Colonic mucosa (tissue), 4 donors: ENCODE measurements at regions not wholly inside any gene's neighbourhood (a gene's known extent, or its start where the extent isn't known, plus 50 kb on each side); places are given as distances from the start of the nearest gene placed in this dataset.

Source experiments
- DNase-seq: peaks from one replicate; pipeline ENCODE4 v3.0.0-alpha.2; 2020
- H3K27ac ChIP-seq: fragments of 200-600 bp; one replicate; pipeline ENCODE4 v1.8.0; 2021
- H3K27me3 ChIP-seq: fragments of 200-600 bp; one replicate; pipeline ENCODE4 v1.8.0; 2021
- H3K36me3 ChIP-seq: fragments of 200-600 bp; one replicate; pipeline ENCODE4 v1.8.0; 2021
- H3K4me1 ChIP-seq: fragments of 200-600 bp; one replicate; pipeline ENCODE4 v1.8.0; 2021; ENCODE audit warnings: mild to moderate bottlenecking
- H3K4me3 ChIP-seq: fragments of 200-600 bp; one replicate; pipeline ENCODE4 v1.8.0; 2021
- H3K9ac ChIP-seq, 2 donors: one replicate each; pipeline ENCODE4 v1.7.0; 2013; ENCODE audit warnings: control low read depth in 2 of 2, low read depth in 2 of 2, low read length in 2 of 2
- H3K9me3 ChIP-seq: fragments of 200-600 bp; one replicate; pipeline ENCODE4 v1.8.0; 2021
- intact Hi-C: fragments of 100-400 bp; cut with DNase I; formaldehyde crosslinking; loops from one replicate; pipeline ENCODE4 v1.14.1; 2022
- TF ChIP-seq, protein P1 (sequence below): fragments of 200-600 bp; IDR thresholded peaks from one replicate; pipeline ENCODE4 v1.8.0; 2022; ENCODE audit warnings: antibody characterized with exemption, mild to moderate bottlenecking
- donor health status: healthy.
- donor health status: DM: no; HTN: no; CAD: no.
- donor health status: DM: no; HTN: no; CAD: no.

GRCh38 chr15:80350941-80351610 lies 53.1 kb upstream of the ARNT2 start:
- DNase-seq = no peak
- Histone ChIP-seq H3K4me1 (no peaks in the 10 kb centered on the region), H3K27me3 (peaks cover 6% of the 10 kb centered on the region), H3K9ac (no peak overlapping the region), H3K9me3 (no peaks in the 10 kb centered on the region), H3K4me3 (no peak overlapping the region), H3K36me3 (no peaks in the 10 kb centered on the region), H3K27ac (no peak overlapping the region)
- TF ChIP-seq, protein P1, sequence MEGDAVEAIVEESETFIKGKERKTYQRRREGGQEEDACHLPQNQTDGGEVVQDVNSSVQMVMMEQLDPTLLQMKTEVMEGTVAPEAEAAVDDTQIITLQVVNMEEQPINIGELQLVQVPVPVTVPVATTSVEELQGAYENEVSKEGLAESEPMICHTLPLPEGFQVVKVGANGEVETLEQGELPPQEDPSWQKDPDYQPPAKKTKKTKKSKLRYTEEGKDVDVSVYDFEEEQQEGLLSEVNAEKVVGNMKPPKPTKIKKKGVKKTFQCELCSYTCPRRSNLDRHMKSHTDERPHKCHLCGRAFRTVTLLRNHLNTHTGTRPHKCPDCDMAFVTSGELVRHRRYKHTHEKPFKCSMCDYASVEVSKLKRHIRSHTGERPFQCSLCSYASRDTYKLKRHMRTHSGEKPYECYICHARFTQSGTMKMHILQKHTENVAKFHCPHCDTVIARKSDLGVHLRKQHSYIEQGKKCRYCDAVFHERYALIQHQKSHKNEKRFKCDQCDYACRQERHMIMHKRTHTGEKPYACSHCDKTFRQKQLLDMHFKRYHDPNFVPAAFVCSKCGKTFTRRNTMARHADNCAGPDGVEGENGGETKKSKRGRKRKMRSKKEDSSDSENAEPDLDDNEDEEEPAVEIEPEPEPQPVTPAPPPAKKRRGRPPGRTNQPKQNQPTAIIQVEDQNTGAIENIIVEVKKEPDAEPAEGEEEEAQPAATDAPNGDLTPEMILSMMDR = no peak
- intact Hi-C loops = no loop called here
